ENCODE measurements at regions not wholly inside any gene's neighbourhood (a gene's known extent, or its start where the extent isn't known, plus 50 kb on each side); places are given as distances from the start of the nearest gene placed in this dataset.

DNA sequence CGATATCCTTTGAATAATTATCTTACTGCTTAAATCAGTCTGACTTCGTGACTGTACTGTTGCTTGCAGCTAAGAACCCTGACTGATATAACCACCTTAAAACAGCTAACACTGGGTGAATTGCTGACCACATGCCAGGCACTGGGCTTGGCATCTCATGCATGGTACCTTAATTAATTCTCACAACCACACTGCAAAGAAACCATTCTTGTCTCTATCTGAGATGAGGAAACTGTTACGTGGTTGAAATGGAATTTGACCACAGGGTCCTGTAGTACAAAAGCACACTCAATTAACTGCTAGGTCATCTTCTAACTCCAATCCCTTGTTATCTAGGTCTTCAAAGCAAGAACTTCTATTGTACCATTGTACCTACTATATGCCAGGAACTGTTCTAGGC is 92.7 kb upstream of the PRICKLE2 start:
- TF ChIP-seq, protein P1, sequence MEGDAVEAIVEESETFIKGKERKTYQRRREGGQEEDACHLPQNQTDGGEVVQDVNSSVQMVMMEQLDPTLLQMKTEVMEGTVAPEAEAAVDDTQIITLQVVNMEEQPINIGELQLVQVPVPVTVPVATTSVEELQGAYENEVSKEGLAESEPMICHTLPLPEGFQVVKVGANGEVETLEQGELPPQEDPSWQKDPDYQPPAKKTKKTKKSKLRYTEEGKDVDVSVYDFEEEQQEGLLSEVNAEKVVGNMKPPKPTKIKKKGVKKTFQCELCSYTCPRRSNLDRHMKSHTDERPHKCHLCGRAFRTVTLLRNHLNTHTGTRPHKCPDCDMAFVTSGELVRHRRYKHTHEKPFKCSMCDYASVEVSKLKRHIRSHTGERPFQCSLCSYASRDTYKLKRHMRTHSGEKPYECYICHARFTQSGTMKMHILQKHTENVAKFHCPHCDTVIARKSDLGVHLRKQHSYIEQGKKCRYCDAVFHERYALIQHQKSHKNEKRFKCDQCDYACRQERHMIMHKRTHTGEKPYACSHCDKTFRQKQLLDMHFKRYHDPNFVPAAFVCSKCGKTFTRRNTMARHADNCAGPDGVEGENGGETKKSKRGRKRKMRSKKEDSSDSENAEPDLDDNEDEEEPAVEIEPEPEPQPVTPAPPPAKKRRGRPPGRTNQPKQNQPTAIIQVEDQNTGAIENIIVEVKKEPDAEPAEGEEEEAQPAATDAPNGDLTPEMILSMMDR (IDR thresholded peaks at IDR 0.05; ENCODE audit: low read depth, low read length, missing control alignments) = no peak
- in situ Hi-C loops (cut with HindIII; ENCODE audit: low sequenced_read_pairs) = no loop called here
- DNase-seq (ENCODE audit: low read depth) = no peak
- H3K4me3 ChIP-seq (ENCODE audit: low read depth, low read length) = no peak overlapping the region

GRCh38 chr3:64316971-64317370 is 91.7 kb upstream of the PRICKLE2 start:
- TF ChIP-seq, protein P1 (IDR thresholded peaks at IDR 0.05; ENCODE audit: low read depth, low read length, missing control alignments) = no peak
- H3K4me3 ChIP-seq (ENCODE audit: low read depth, low read length) = no peak overlapping the region
- no peak for DNase-seq (ENCODE audit: low read depth)
- in situ Hi-C loops (cut with HindIII; ENCODE audit: low sequenced_read_pairs) = no loop called here

DNA sequence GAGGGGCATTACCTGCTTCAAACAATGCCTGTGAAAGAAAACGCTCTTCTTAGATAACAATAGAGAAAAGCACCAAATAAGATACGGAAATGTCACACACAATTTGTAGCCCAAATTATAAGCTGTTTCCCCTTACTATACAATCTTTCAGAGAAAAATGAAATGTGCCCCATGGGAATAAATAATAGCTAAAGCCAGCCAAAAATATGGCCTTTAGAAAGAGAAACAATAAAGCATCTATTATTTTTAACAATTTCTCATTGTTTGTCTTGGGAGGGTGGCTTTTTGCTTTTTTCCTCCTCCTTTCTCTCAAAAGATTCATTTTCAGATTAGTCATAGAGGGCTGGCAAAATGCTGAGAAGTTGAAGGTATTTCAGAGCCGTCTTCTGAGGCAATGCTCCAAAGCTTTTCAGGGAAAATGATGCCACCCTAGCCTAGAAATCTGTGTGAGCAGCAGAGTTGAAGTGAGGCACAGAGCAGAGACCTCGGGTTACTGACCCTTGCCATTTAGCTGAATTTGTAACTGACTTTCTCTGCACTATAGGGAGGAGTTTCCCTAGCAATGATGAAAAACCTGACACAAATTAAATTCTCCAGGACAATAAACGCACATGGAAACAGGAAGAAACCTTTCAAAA is 86.3 kb upstream of the PRICKLE2 start:
- in situ Hi-C loops (cut with HindIII; ENCODE audit: low sequenced_read_pairs) = no loop called here
- DNase-seq (ENCODE audit: low read depth) = no peak
- TF ChIP-seq, protein P1 (IDR thresholded peaks at IDR 0.05; ENCODE audit: low read depth, low read length, missing control alignments) = no peak
- no peak overlapping the region for H3K4me3 ChIP-seq (ENCODE audit: low read depth, low read length)

DNA sequence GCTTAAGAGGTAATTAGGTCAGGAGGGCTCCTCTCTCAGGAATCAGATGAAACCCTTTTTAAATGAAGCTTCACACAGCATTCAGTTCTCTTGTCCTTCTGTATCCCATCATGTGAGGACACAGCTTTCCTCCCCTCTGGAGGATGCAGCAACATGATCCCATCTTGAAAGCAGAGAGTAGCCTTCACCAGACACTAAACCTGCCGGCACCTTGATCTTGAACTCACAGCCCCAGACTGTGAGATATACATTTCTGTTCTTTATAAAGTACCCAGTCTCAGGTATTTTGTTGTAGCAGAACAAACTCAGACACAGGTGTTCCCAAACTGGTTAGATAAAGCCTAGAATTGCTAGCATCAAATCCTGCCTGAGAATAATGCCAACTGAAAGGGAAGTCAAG is 83.7 kb upstream of the PRICKLE2 start:
- in situ Hi-C loops (cut with HindIII; ENCODE audit: low sequenced_read_pairs) = no loop called here
- TF ChIP-seq, protein P1 (IDR thresholded peaks at IDR 0.05; ENCODE audit: low read depth, low read length, missing control alignments) = no peak

DNA sequence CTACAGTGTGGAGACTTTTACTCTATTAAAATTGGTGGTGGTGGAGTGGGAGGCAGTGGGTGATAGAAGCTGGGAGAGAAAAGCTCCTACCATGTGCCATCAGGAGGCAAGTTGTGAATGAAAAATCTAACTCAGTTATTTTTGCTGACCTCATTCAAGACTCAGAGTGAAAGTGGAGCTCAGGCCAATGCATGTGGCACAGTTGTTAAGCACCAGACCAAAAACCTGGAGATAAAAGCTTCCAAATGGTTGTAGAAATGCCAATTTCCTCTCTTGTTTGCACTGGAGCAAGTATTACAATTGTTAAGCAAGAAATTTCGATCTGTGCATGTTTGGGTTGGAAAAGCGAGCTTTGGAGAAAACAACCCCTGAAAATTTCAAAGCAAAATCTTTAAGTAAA is 81.5 kb upstream of the PRICKLE2 start:
- no peak overlapping the region for H3K4me3 ChIP-seq (ENCODE audit: low read depth, low read length)
- in situ Hi-C loops (cut with HindIII; ENCODE audit: low sequenced_read_pairs) = no loop called here
- DNase-seq (ENCODE audit: low read depth) = no peak
- TF ChIP-seq, protein P1 (IDR thresholded peaks at IDR 0.05; ENCODE audit: low read depth, low read length, missing control alignments) = no peak

More for the DNA sequence above, 83.7 kb upstream of the PRICKLE2 start:
- no peak for DNase-seq (ENCODE audit: low read depth)
- no peak overlapping the region for H3K4me3 ChIP-seq (ENCODE audit: low read depth, low read length)

GRCh38 chr3:64305731-64306130 is 80.5 kb upstream of the PRICKLE2 start:
- in situ Hi-C loops (cut with HindIII; ENCODE audit: low sequenced_read_pairs) = no loop called here
- TF ChIP-seq, protein P1 (IDR thresholded peaks at IDR 0.05; ENCODE audit: low read depth, low read length, missing control alignments) = no peak
- H3K4me3 ChIP-seq (ENCODE audit: low read depth, low read length) = no peak overlapping the region
- DNase-seq (ENCODE audit: low read depth) = no peak

Data from astrocyte of the cerebellum (primary cell).